Transverse colon (tissue), 4 donors: ENCODE measurements at regions not wholly inside any gene's neighbourhood (a gene's known extent, or its start where the extent isn't known, plus 50 kb on each side); places are given as distances from the start of the nearest gene placed in this dataset.

Experiments
- DNase-seq: peaks from one replicate; pipeline ENCODE4 v3.0.0-alpha.2; 2019
- H3K27ac ChIP-seq, 4 donors: fragments of 200-600 bp; sonication (generic); 2 replicates each; pipeline ENCODE4 v1.5.1; 2016 to 2018; ENCODE audit warnings: inconsistent platforms in 4 of 4
- H3K27me3 ChIP-seq: fragments of 200-600 bp; sonication (generic); 2 replicates; pipeline ENCODE4 v1.5.1; 2017; ENCODE audit warnings: inconsistent platforms
- H3K36me3 ChIP-seq, 4 donors: fragments of 200-600 bp; sonication (generic); 2 replicates each; pipeline ENCODE4 v1.5.1; 2017 to 2019; ENCODE audit warnings: inconsistent platforms in 4 of 4
- H3K4me1 ChIP-seq, 4 donors: fragments of 200-600 bp; sonication (generic); 2 replicates each; pipeline ENCODE4 v1.5.1; 2017 to 2020; ENCODE audit warnings: inconsistent platforms in 4 of 4
- H3K4me3 ChIP-seq, 4 donors: fragments of 200-600 bp; sonication (generic); 1 replicate in 1 of 4; 2 replicates in 3 of 4; pipeline versions ENCODE4 v1.5.1 to v1.6.1; 2017 to 2019; ENCODE audit warnings: inconsistent platforms in 4 of 4
- H3K9me3 ChIP-seq, 2 donors: fragments of 200-600 bp; sonication (generic); 2 replicates each; pipeline ENCODE4 v1.5.1; 2017 to 2019; ENCODE audit warnings: inconsistent platforms in 2 of 2
- CTCF ChIP-seq, 5 experiments: fragments of 200-600 bp in 3 of 5; fragments of 450-650 bp in 2 of 5; sonication (generic) in 3 of 5; IDR thresholded peaks; 1 replicate in 2 of 5; 2 replicates in 3 of 5; pipeline ENCODE4 v1.5.1; 2016 to 2017; ENCODE audit warnings: antibody characterized with exemption in 5 of 5, inconsistent platforms in 3 of 5, mild to moderate bottlenecking in 2 of 5, moderate library complexity in 1 of 5
- EP300 ChIP-seq: sonication (generic); formaldehyde crosslinking; IDR thresholded peaks from one replicate; pipeline ENCODE4 v1.6.1; 2017; ENCODE audit warnings: antibody characterized with exemption, low read depth
- POLR2A ChIP-seq: fragments of 450-650 bp; IDR thresholded peaks from one replicate; pipeline ENCODE4 v1.6.1; 2016; ENCODE audit warnings: antibody characterized with exemption, mild to moderate bottlenecking, moderate library complexity
- POLR2AphosphoS5 ChIP-seq, 3 donors: sonication (generic); formaldehyde crosslinking; IDR thresholded peaks; one replicate each; pipeline ENCODE4 v1.6.1; 2016; ENCODE audit warnings: antibody characterized with exemption in 3 of 3
- WGBS, 2 donors: methylation state at CpG; one replicate each; pipeline ENCODE4 v1.1.5; 2018; ENCODE audit warnings: low coverage in 1 of 2; 5-methylcytosine and 5-hydroxymethylcytosine counted together
- in situ Hi-C, 4 donors: fragments of 200-750 bp; cut with MboI; loops; one replicate each; pipeline versions ENCODE4 v1.15.0 to v1.15.1; 2017; ENCODE audit warnings: low sequenced_read_pairs in 3 of 4, low pct_ligation_motif_present in 1 of 4, low pct_unique_long_range_greater_than_20kb in 1 of 4
- intact Hi-C: fragments of 100-400 bp; cut with DNase I; formaldehyde crosslinking; loops from one replicate; pipeline ENCODE4 v1.15.1; 2023; ENCODE audit warnings: low total_unique reads

- no peaks in the 10 kb centered on the region for H3K4me1 ChIP-seq
- H3K4me3 ChIP-seq: no peak overlapping the region
- in situ Hi-C loops (no loop called here), intact Hi-C loops (loop anchor here (5.0 kb wide), 1 partner anchor 186 kb away; no protein-coding TSS in a partner anchor)
- no peak for DNase-seq
- no peak for TF ChIP-seq POLR2AphosphoS5 (IDR thresholded peaks at IDR 0.05)
- TF ChIP-seq CTCF (IDR thresholded peaks at IDR 0.05): no peak
- no peak for TF ChIP-seq EP300
- no peak for TF ChIP-seq POLR2A
- 33 to 69% methylated on average over 2 to 3 of the region's 3 CpGs for WGBS, 2 donors
- no peaks in the 10 kb centered on the region for H3K9me3 ChIP-seq
- no peak overlapping the region for H3K27ac ChIP-seq
- H3K27me3 ChIP-seq: no peaks in the 10 kb centered on the region
- H3K36me3 ChIP-seq: no peaks in the 10 kb centered on the region
Measured at GRCh38 chr20:40922865-40923264, 105.8 kb upstream of the TOP1 start.

GRCh38 chr20:40925829-40926510 is 102.7 kb upstream of the TOP1 start:
- no peaks in the 10 kb centered on the region for H3K9me3 ChIP-seq
- H3K27me3 ChIP-seq: no peaks in the 10 kb centered on the region
- H3K4me1 ChIP-seq: no peaks in the 10 kb centered on the region
- 53 to 58% methylated on average over 4 of the region's 4 CpGs for WGBS, 2 donors
- no peak for TF ChIP-seq EP300
- H3K4me3 ChIP-seq: no peak overlapping the region
- in situ Hi-C loops (loop anchor here in 1 of 4 donors (25.0 kb wide), 1 partner anchor 1039 kb away; no protein-coding TSS in a partner anchor), intact Hi-C loops (no loop called here)
- no peak overlapping the region for H3K27ac ChIP-seq
- no peak for DNase-seq
- H3K36me3 ChIP-seq: no peaks in the 10 kb centered on the region

- intact Hi-C loops: no loop called here
- no peaks in the 10 kb centered on the region for H3K9me3 ChIP-seq
- H3K27ac ChIP-seq: no peak overlapping the region
- H3K36me3 ChIP-seq: no peaks in the 10 kb centered on the region
- no peak for DNase-seq
- 85 to 86% methylated on average over 2 of the region's 2 CpGs for WGBS, 2 donors
- TF ChIP-seq POLR2AphosphoS5 (IDR thresholded peaks at IDR 0.05) (no peak), POLR2A (no peak), CTCF (IDR thresholded peaks at IDR 0.05) (no peak), EP300 (no peak)
- H3K27me3 ChIP-seq: no peaks in the 10 kb centered on the region
- H3K4me1 ChIP-seq: no peaks in the 10 kb centered on the region
- in situ Hi-C loops: loop anchor here in 1 of 4 donors (25.0 kb wide), 1 partner anchor 1040 kb away; no protein-coding TSS in a partner anchor
- no peak overlapping the region for H3K4me3 ChIP-seq
Measured at GRCh38 chr20:40926928-40927327, 101.7 kb upstream of the TOP1 start.

GRCh38 chr20:40930561-40930960 is 98.1 kb upstream of the TOP1 start:
- H3K27me3 ChIP-seq: no peaks in the 10 kb centered on the region
- in situ Hi-C loops (loop anchor here in 1 of 4 donors (25.0 kb wide), 1 partner anchor 1043 kb away; no protein-coding TSS in a partner anchor), intact Hi-C loops (no loop called here)
- H3K27ac ChIP-seq: no peak overlapping the region
- H3K4me1 ChIP-seq: no peaks in the 10 kb centered on the region
- no peak overlapping the region for H3K4me3 ChIP-seq
- DNase-seq: no peak
- WGBS, 2 donors: 83% methylated on average over 1 of the region's 1 CpG; no CpG with 5 or more reads in 1 of the 2 donors
- no peak for TF ChIP-seq CTCF (IDR thresholded peaks at IDR 0.05)
- TF ChIP-seq POLR2A: no peak
- TF ChIP-seq EP300: no peak
- no peaks in the 10 kb centered on the region for H3K9me3 ChIP-seq
- H3K36me3 ChIP-seq: no peaks in the 10 kb centered on the region
